ENCODE measurements at regions not wholly inside any gene's neighbourhood (a gene's known extent, or its start where the extent isn't known, plus 50 kb on each side); places are given as distances from the start of the nearest gene placed in this dataset.

DNA sequence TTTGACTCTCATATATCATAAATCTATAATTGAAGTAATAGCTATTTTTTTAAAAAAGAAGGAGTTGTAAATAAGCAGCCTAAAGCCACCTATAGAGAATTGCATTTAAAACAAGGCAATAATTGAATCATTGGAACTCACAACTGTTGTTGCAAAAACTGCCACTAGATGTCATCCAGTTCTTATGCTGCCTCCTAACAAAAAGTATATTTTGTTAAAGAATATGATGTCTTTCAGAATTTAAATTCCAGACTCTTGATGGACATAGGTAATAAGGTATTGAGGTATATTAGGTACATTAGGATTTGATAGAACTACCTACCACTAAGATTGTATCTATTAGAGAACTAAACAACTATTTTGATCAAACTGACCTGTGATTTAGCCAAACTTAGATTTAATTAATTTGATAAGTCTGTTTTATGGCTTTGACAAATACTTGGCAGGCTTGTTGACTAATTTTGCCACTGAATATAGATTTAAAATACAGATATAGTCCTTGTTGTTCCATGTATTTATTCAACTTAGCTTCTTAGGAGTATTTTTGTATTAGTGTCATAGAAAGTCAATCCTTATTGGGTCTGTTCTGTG is 401.4 kb downstream of the RPL10L start:
- Histone ChIP-seq H3K4me1 (ENCODE audit: control insufficient read depth in 1 of 2, insufficient read depth in 2 of 2, low read depth in 1 of 2, low read length in 1 of 2) (no peaks in the 10 kb centered on the region), H3K27ac (ENCODE audit: low read depth in 2 of 2, low read length in 1 of 2) (no peak overlapping the region), H3K9ac (no peak overlapping the region), H4K20me1 (ENCODE audit: insufficient read depth) (no peaks in the 10 kb centered on the region), H3K27me3 (ENCODE audit: insufficient read depth) (no peaks in the 10 kb centered on the region), H2AFZ (ENCODE audit: low read depth) (no peak overlapping the region), H3K4me2 (no peak overlapping the region), H3K36me3 (replicated peaks in 1 of 2; ENCODE audit: control insufficient read depth in 1 of 2, insufficient read depth in 2 of 2, low read length in 1 of 2) (no peaks in the 10 kb centered on the region), H3K9me2 (no peaks in the 10 kb centered on the region), H3F3A (replicated peaks; ENCODE audit: insufficient read depth) (no peaks in the 10 kb centered on the region), H3K9me3 (no peaks in the 10 kb centered on the region), H3K4me3 (ENCODE audit: low read depth in 2 of 2, low read length in 1 of 2) (no peak overlapping the region), H3K79me2 (ENCODE audit: insufficient read depth) (no peaks in the 10 kb centered on the region)
- ChIA-PET POLR2A (no interaction called here), CTCF (interaction anchor here (0.6 to 1.3 kb wide), 4 partner anchors 9 to 394 kb away, joined by 3 to 6 read pairs (median 4); no protein-coding TSS in a partner anchor)
- DNase-seq = no peak
- TF ChIP-seq, protein P1, sequence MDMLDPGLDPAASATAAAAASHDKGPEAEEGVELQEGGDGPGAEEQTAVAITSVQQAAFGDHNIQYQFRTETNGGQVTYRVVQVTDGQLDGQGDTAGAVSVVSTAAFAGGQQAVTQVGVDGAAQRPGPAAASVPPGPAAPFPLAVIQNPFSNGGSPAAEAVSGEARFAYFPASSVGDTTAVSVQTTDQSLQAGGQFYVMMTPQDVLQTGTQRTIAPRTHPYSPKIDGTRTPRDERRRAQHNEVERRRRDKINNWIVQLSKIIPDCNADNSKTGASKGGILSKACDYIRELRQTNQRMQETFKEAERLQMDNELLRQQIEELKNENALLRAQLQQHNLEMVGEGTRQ (IDR thresholded peaks at IDR 0.05; ENCODE audit: borderline replicate concordance, low read depth, low read length) = no peak
- peak; percentile 39 for TF ChIP-seq RAD21 (IDR thresholded peaks at IDR 0.05; ENCODE audit: low read length)
- TF ChIP-seq CTCF (IDR thresholded peaks at IDR 0.05) = peak; percentile 57

- Histone ChIP-seq H3K4me3 (ENCODE audit: low read depth in 2 of 2, low read length in 1 of 2) (no peak overlapping the region), H4K20me1 (ENCODE audit: insufficient read depth) (no peaks in the 10 kb centered on the region), H3K27me3 (ENCODE audit: insufficient read depth) (no peaks in the 10 kb centered on the region), H3F3A (replicated peaks; ENCODE audit: insufficient read depth) (no peaks in the 10 kb centered on the region), H2AFZ (ENCODE audit: low read depth) (no peak overlapping the region), H3K9me3 (no peaks in the 10 kb centered on the region), H3K4me1 (ENCODE audit: control insufficient read depth in 1 of 2, insufficient read depth in 2 of 2, low read depth in 1 of 2, low read length in 1 of 2) (no peaks in the 10 kb centered on the region), H3K27ac (ENCODE audit: low read depth in 2 of 2, low read length in 1 of 2) (no peak overlapping the region), H3K9ac (no peak overlapping the region), H3K36me3 (replicated peaks in 1 of 2; ENCODE audit: control insufficient read depth in 1 of 2, insufficient read depth in 2 of 2, low read length in 1 of 2) (no peaks in the 10 kb centered on the region), H3K4me2 (no peak overlapping the region), H3K79me2 (ENCODE audit: insufficient read depth) (no peaks in the 10 kb centered on the region), H3K9me2 (no peaks in the 10 kb centered on the region)
- CTCF ChIA-PET = no interaction called here
- no peak for DNase-seq
- WGBS (ENCODE audit: low lambda C conversion rate) = 0% methylated on average over 1 of the region's 1 CpG
- POLR2A ChIA-PET = no interaction called here
- TF ChIP-seq NRF1 (IDR thresholded peaks at IDR 0.05; ENCODE audit: low read depth, low read length) (no peak), GATA2 (CRISPR knock-in tag; IDR thresholded peaks at IDR 0.05) (no peak), FOXJ3 (CRISPR knock-in tag; IDR thresholded peaks at IDR 0.05) (no peak), FOXM1 (IDR thresholded peaks at IDR 0.05; ENCODE audit: low read depth) (no peak), SMC3 (IDR thresholded peaks at IDR 0.05; ENCODE audit: low read depth, low read length) (no peak), FOSL2 (IDR thresholded peaks at IDR 0.05; ENCODE audit: borderline replicate concordance, low read depth) (no peak), TEAD4 (IDR thresholded peaks at IDR 0.05; ENCODE audit: borderline replicate concordance, insufficient read depth) (no peak), CTCF (IDR thresholded peaks at IDR 0.05) (no peak), EP300 (IDR thresholded peaks at IDR 0.05; ENCODE audit: borderline replicate concordance in 1 of 2, low read depth in 1 of 2, low read length in 1 of 2) (no peak), MEF2A (IDR thresholded peaks at IDR 0.05; ENCODE audit: borderline replicate concordance, low read depth) (no peak), CHD2 (IDR thresholded peaks at IDR 0.05; ENCODE audit: low read length, partially characterized antibody) (no peak), RXRA (IDR thresholded peaks at IDR 0.05; ENCODE audit: borderline replicate concordance, low read depth) (no peak), SIN3A (IDR thresholded peaks at IDR 0.05; ENCODE audit: borderline replicate concordance, low read depth, low read length) (no peak), GABPA (IDR thresholded peaks at IDR 0.05; ENCODE audit: low read depth) (no peak), ELF1 (IDR thresholded peaks at IDR 0.05) (no peak), RFX5 (IDR thresholded peaks at IDR 0.05; ENCODE audit: low read length) (no peak)
- TF ChIP-seq, protein P1 (IDR thresholded peaks at IDR 0.05; ENCODE audit: borderline replicate concordance, low read depth, low read length) = no peak
- TF ChIP-seq, protein P2, sequence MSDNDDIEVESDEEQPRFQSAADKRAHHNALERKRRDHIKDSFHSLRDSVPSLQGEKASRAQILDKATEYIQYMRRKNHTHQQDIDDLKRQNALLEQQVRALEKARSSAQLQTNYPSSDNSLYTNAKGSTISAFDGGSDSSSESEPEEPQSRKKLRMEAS (IDR thresholded peaks at IDR 0.05; ENCODE audit: low read depth) = no peak
- TF ChIP-seq, protein P3, sequence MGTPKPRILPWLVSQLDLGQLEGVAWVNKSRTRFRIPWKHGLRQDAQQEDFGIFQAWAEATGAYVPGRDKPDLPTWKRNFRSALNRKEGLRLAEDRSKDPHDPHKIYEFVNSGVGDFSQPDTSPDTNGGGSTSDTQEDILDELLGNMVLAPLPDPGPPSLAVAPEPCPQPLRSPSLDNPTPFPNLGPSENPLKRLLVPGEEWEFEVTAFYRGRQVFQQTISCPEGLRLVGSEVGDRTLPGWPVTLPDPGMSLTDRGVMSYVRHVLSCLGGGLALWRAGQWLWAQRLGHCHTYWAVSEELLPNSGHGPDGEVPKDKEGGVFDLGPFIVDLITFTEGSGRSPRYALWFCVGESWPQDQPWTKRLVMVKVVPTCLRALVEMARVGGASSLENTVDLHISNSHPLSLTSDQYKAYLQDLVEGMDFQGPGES (IDR thresholded peaks at IDR 0.05; ENCODE audit: low read depth, low read length) = no peak
Observed at GRCh38 chr14:46248001-46248630, 403.5 kb downstream of the RPL10L start.

All from SK-N-SH (cell line).